A673 (cell line): ENCODE measurements at regions not wholly inside any gene's neighbourhood (a gene's known extent, or its start where the extent isn't known, plus 50 kb on each side); places are given as distances from the start of the nearest gene placed in this dataset.

Source experiments
- BruUV-seq: library from RNA; stranded (reverse); fragments of 400-500 nt; replicated peaks from 2 replicates; lab custom pipeline; 2021; lab: Mats Ljungman, UMichigan
- CTCF ChIA-PET: fragments of 300-600 bp; sonication (Branson Sonifier 250); formaldehyde crosslinking; loops from one replicate; lab custom pipeline; 2022; ENCODE audit warnings: antibody characterized with exemption; lab: Charles Lee
- POLR2A ChIA-PET: fragments of 300-600 bp; sonication (Branson Sonifier 250); formaldehyde crosslinking; loops from one replicate; lab custom pipeline; 2022; ENCODE audit warnings: antibody characterized with exemption; ENCODE audit not compliant: low non-redundant PET; lab: Charles Lee
- DNase-seq: peaks from one replicate; pipeline ENCODE4 v3.0.0-alpha.2; 2015; ENCODE audit warnings: low spot score
- H3K27ac ChIP-seq: fragments of 200-600 bp; sonication (generic); 2 replicates; pipeline ENCODE4 v1.5.1; 2016; ENCODE audit warnings: mixed run types, low read depth, mild to moderate bottlenecking, mixed read lengths, antibody characterized with exemption, low read length; ENCODE audit not compliant: poor library complexity, severe bottlenecking
- H3K27me3 ChIP-seq: fragments of 200-600 bp; sonication (generic); replicated peaks from 2 replicates; pipeline ENCODE4 v1.6.1; 2017; ENCODE audit warnings: mixed run types, low read depth, mild to moderate bottlenecking, mixed read lengths, antibody characterized with exemption, low read length; ENCODE audit not compliant: insufficient read depth, poor library complexity
- H3K36me3 ChIP-seq: fragments of 200-600 bp; sonication (generic); 2 replicates; pipeline ENCODE4 v1.6.1; 2016; ENCODE audit warnings: mixed run types, mild to moderate bottlenecking, mixed read lengths, antibody characterized with exemption, low read length; ENCODE audit not compliant: insufficient read depth, poor library complexity, severe bottlenecking
- H3K4me1 ChIP-seq: fragments of 200-600 bp; sonication (generic); 2 replicates; pipeline ENCODE4 v1.6.1; 2017; ENCODE audit warnings: mixed run types, mild to moderate bottlenecking, mixed read lengths, antibody characterized with exemption, low read length; ENCODE audit not compliant: insufficient read depth, poor library complexity, severe bottlenecking
- H3K4me3 ChIP-seq: fragments of 200-600 bp; sonication (generic); 2 replicates; pipeline ENCODE4 v1.5.1; 2016; ENCODE audit warnings: low read depth, mixed run types, mild to moderate bottlenecking, mixed read lengths, low read length; ENCODE audit not compliant: poor library complexity, severe bottlenecking
- H3K9me3 ChIP-seq: fragments of 200-600 bp; sonication (generic); 2 replicates; pipeline ENCODE4 v1.6.1; 2016; ENCODE audit warnings: mixed run types, low read depth, mild to moderate bottlenecking, mixed read lengths, antibody characterized with exemption, low read length; ENCODE audit not compliant: poor library complexity, severe bottlenecking
- CTCF ChIP-seq: fragments of 300-800, 200-600 bp; sonication (generic); conservative IDR thresholded peaks from 2 replicates; pipeline ENCODE4 v1.5.1; 2017; ENCODE audit warnings: low read depth, mild to moderate bottlenecking, antibody characterized with exemption, low read length, moderate library complexity, mixed read lengths
- EZH2 ChIP-seq: fragments of 200-600 bp; sonication (generic); IDR thresholded peaks from 2 replicates; pipeline ENCODE4 v1.6.1; 2017; ENCODE audit warnings: borderline replicate concordance, low read depth, mild to moderate bottlenecking, mixed read lengths, antibody characterized with exemption, low read length; ENCODE audit not compliant: poor library complexity, severe bottlenecking
- intact Hi-C: fragments of 100-400 bp; cut with micrococcal nuclease; formaldehyde crosslinking; loops from one replicate; pipeline ENCODE4 v1.10.0; 2022; ENCODE audit not compliant: unreplicated experiment

- DNase-seq = no peak
- no peaks in the 10 kb centered on the region for H3K4me1 ChIP-seq
- CTCF ChIA-PET = no interaction called here
- peaks cover 24% of the 10 kb centered on the region for H3K27me3 ChIP-seq
- intact Hi-C loops = no loop called here
- POLR2A ChIA-PET = no interaction called here
- TF ChIP-seq CTCF (no peak), EZH2 (no peak)
- no peak overlapping the region for H3K4me3 ChIP-seq
- no peaks in the 10 kb centered on the region for H3K36me3 ChIP-seq
- H3K27ac ChIP-seq = no peak overlapping the region
- H3K9me3 ChIP-seq = no peaks in the 10 kb centered on the region
- no TSS peak for BruUV-seq
These were observed 101.0 kb upstream of the SP4 start for GRCh38 chr7:21326921-21327320.

DNA sequence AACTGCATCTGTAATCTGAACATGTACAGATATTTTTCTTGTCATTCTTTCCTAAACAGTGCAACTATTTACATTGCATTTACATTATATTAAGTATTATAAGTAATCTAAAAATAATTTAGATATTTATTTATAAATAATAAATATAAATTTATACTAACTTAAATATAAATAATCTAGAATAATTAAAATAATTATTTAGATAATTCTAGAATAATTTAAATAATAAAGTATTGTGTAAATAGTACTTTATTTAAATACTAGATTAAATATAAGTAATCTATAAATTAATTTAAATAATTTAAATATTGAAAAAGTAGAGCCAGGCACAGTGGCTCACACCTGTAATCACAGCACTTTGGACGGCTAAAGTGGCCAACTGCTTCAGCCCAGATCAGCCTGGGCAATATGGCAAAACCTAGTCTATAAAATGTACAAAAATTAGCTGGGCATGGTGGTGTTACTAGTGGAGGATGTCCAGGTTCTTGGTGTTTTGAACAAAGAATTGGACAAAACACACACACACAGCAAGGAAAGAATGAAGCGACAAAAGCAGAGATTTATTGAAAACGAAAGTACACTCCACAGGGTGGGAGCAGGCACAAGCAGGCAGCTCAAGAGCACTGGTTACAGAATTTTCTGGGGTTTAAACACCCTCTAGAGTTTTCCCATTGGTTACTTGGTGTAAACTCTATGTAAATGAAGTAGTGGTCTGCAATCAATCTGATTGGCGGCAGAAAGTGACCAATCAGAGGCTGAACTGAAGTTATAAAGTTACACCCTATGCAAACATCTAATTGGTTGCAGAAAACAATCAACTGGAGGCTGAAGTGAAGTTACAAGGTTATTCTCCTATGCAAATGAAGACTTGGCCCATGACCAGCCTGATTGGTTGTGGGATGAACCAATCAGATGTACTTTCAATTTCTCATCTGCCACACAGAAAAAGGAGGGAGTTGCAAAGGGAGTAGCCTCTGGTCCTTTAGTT, 100.2 kb upstream of the SP4 start:
- TF ChIP-seq CTCF = no peak
- TF ChIP-seq EZH2 = no peak
- peaks cover 27% of the 10 kb centered on the region for H3K27me3 ChIP-seq
- H3K4me3 ChIP-seq = no peak overlapping the region
- intact Hi-C loops = no loop called here
- H3K36me3 ChIP-seq = no peaks in the 10 kb centered on the region
- no peak overlapping the region for H3K27ac ChIP-seq
- BruUV-seq = no TSS peak
- DNase-seq = no peak
- no peaks in the 10 kb centered on the region for H3K4me1 ChIP-seq
- CTCF ChIA-PET = no interaction called here
- POLR2A ChIA-PET = no interaction called here
- no peaks in the 10 kb centered on the region for H3K9me3 ChIP-seq

GRCh38 chr7:21330462-21331178, 97.3 kb upstream of the SP4 start:
- POLR2A ChIA-PET = no interaction called here
- TF ChIP-seq EZH2 (no peak), CTCF (no peak)
- intact Hi-C loops = no loop called here
- H3K36me3 ChIP-seq = no peaks in the 10 kb centered on the region
- H3K4me1 ChIP-seq = no peaks in the 10 kb centered on the region
- no peak for DNase-seq
- H3K27me3 ChIP-seq = peaks cover 29% of the 10 kb centered on the region
- H3K4me3 ChIP-seq = no peak overlapping the region
- H3K27ac ChIP-seq = no peak overlapping the region
- no TSS peak for BruUV-seq
- CTCF ChIA-PET = no interaction called here
- H3K9me3 ChIP-seq = no peaks in the 10 kb centered on the region
